SK-N-SH (cell line): ENCODE measurements at regions not wholly inside any gene's neighbourhood (a gene's known extent, or its start where the extent isn't known, plus 50 kb on each side); places are given as distances from the start of the nearest gene placed in this dataset.

Experiments
- CTCF ChIA-PET: fragments of 300-600, 350-600 bp; formaldehyde crosslinking; extraction: SDS; loops from one replicate; lab custom pipeline; 2021; lab: Yijun Ruan, JAX
- POLR2A ChIA-PET: fragments of 350-600 bp; sonication (Branson Sonifier 250); formaldehyde crosslinking; extraction: SDS; loops from one replicate; lab custom pipeline; 2020; ENCODE audit warnings: antibody characterized with exemption, inconsistent platforms; lab: Yijun Ruan, JAX
- DNase-seq: peaks from one replicate; pipeline ENCODE4 v3.0.0; 2012
- H2AFZ ChIP-seq: fragments of 200-600 bp; sonication (generic); 2 replicates; pipeline ENCODE4 v1.8.1; 2016; ENCODE audit warnings: antibody characterized with exemption, mild to moderate bottlenecking, low read depth
- H3F3A ChIP-seq: fragments of 200-600 bp; sonication (generic); replicated peaks from 2 replicates; pipeline ENCODE3; 2016; ENCODE audit warnings: antibody characterized with exemption, mild to moderate bottlenecking; ENCODE audit not compliant: insufficient read depth
- H3K27ac ChIP-seq, 2 experiments: fragments of 200-500 bp in 1 of 2; fragments of 200-600 bp in 1 of 2; sonication (Bioruptor generic) in 1 of 2; sonication (generic), shearing (Covaris generic) in 1 of 2; 2 replicates each; pipeline versions ENCODE4 v1.5.1 to v1.6.1; 2014 to 2016; ENCODE audit warnings: low read depth in 2 of 2, inconsistent platforms in 1 of 2, low read length in 1 of 2, mild to moderate bottlenecking in 1 of 2, mixed read lengths in 1 of 2
- H3K27me3 ChIP-seq: fragments of 200-600 bp; sonication (generic), shearing (Covaris generic); 2 replicates; pipeline ENCODE4 v1.6.1; 2016; ENCODE audit warnings: mixed run types; ENCODE audit not compliant: insufficient read depth
- H3K36me3 ChIP-seq, 2 experiments: fragments of 200-500 bp in 1 of 2; fragments of 200-600 bp in 1 of 2; sonication (Bioruptor generic) in 1 of 2; sonication (generic) in 1 of 2; replicated peaks in 1 of 2; 2 replicates each; pipeline versions ENCODE3 to v1.5.1; 2014 to 2016; ENCODE audit warnings: low read length in 1 of 2, mild to moderate bottlenecking in 1 of 2; ENCODE audit not compliant: insufficient read depth in 2 of 2, control insufficient read depth in 1 of 2
- H3K4me1 ChIP-seq, 2 experiments: fragments of 200-500 bp in 1 of 2; fragments of 200-600 bp in 1 of 2; sonication (Bioruptor generic) in 1 of 2; sonication (generic), shearing (Covaris generic) in 1 of 2; 2 replicates each; pipeline versions ENCODE4 v1.5.1 to v1.6.1; 2014 to 2016; ENCODE audit warnings: low read depth in 1 of 2, low read length in 1 of 2, mixed run types in 1 of 2; ENCODE audit not compliant: insufficient read depth in 2 of 2, control insufficient read depth in 1 of 2
- H3K4me2 ChIP-seq: fragments of 200-600 bp; sonication (generic), shearing (Covaris generic); 2 replicates; pipeline ENCODE4 v1.6.1; 2017; ENCODE audit warnings: mixed run types
- H3K4me3 ChIP-seq, 2 experiments: fragments of 200-500 bp in 1 of 2; fragments of 200-600 bp in 1 of 2; sonication (Bioruptor generic) in 1 of 2; sonication (generic), shearing (Covaris generic) in 1 of 2; 2 replicates each; pipeline versions ENCODE4 v1.5.1 to v1.8.1; 2014 to 2016; ENCODE audit warnings: low read depth in 2 of 2, inconsistent platforms in 1 of 2, low read length in 1 of 2, mild to moderate bottlenecking in 1 of 2, mixed read lengths in 1 of 2, moderate library complexity in 1 of 2
- H3K79me2 ChIP-seq: fragments of 200-600 bp; sonication (generic); 2 replicates; pipeline ENCODE4 v1.8.1; 2017; ENCODE audit warnings: mild to moderate bottlenecking; ENCODE audit not compliant: insufficient read depth
- H3K9ac ChIP-seq: fragments of 200-600 bp; sonication (generic); 2 replicates; pipeline ENCODE4 v1.6.1; 2017; ENCODE audit warnings: mixed run types
- H3K9me2 ChIP-seq: fragments of 200-600 bp; sonication (generic); 2 replicates; pipeline ENCODE4 v1.6.1; 2017; ENCODE audit warnings: mixed run types
- H3K9me3 ChIP-seq: fragments of 200-600 bp; sonication (generic); 2 replicates; pipeline ENCODE4 v1.6.1; 2017; ENCODE audit warnings: mixed run types, mild to moderate bottlenecking, moderate library complexity
- H4K20me1 ChIP-seq: fragments of 200-600 bp; sonication (generic); 2 replicates; pipeline ENCODE4 v1.6.1; 2017; ENCODE audit warnings: mild to moderate bottlenecking, mixed run types; ENCODE audit not compliant: insufficient read depth
- CHD2 ChIP-seq: fragments of 150-350 bp; IDR thresholded peaks from 2 replicates; pipeline ENCODE4 v1.6.1; 2018; ENCODE audit warnings: low read length; ENCODE audit not compliant: partially characterized antibody
- ELF1 ChIP-seq: IDR thresholded peaks from 2 replicates; pipeline ENCODE4 v1.4.0; 2012
- FOSL2 ChIP-seq: IDR thresholded peaks from 2 replicates; pipeline ENCODE4 v1.4.0; 2012; ENCODE audit warnings: low read depth, mild to moderate bottlenecking, moderate library complexity, borderline replicate concordance
- FOXJ3 ChIP-seq: sonication (generic); formaldehyde crosslinking; IDR thresholded peaks from 2 replicates; pipeline ENCODE4 v1.5.1; 2020; ENCODE audit warnings: mild to moderate bottlenecking, missing genetic modification reagents
- FOXM1 ChIP-seq: IDR thresholded peaks from 2 replicates; pipeline ENCODE4 v1.4.0; 2012; ENCODE audit warnings: low read depth, mild to moderate bottlenecking
- GATA2 ChIP-seq: sonication (generic); formaldehyde crosslinking; IDR thresholded peaks from 2 replicates; pipeline ENCODE4 v1.5.0; 2020; ENCODE audit warnings: mild to moderate bottlenecking, missing genetic modification reagents
- JUND ChIP-seq: IDR thresholded peaks from 2 replicates; pipeline ENCODE4 v1.4.0; 2012
- POLR2AphosphoS5 ChIP-seq: IDR thresholded peaks from 2 replicates; pipeline ENCODE4 v1.6.1; 2012; ENCODE audit warnings: low read depth, low read length
- RAD21 ChIP-seq: IDR thresholded peaks from 2 replicates; pipeline ENCODE4 v1.6.1; 2012; ENCODE audit warnings: mild to moderate bottlenecking, low read length
- RCOR1 ChIP-seq: fragments of 150-350 bp; IDR thresholded peaks from 2 replicates; pipeline ENCODE4 v1.6.1; 2017; ENCODE audit warnings: antibody characterized with exemption, low read length
- REST ChIP-seq: IDR thresholded peaks from 2 replicates; pipeline ENCODE4 v1.6.1; 2012; ENCODE audit warnings: mild to moderate bottlenecking, low read depth, low read length, moderate library complexity
- RFX5 ChIP-seq: IDR thresholded peaks from 2 replicates; pipeline ENCODE4 v1.6.1; 2012; ENCODE audit warnings: mild to moderate bottlenecking, improper control_type of control experiment, low read length
- RXRA ChIP-seq: IDR thresholded peaks from 2 replicates; pipeline ENCODE4 v1.4.0; 2012; ENCODE audit warnings: low read depth, mild to moderate bottlenecking, borderline replicate concordance
- SIN3A ChIP-seq: IDR thresholded peaks from 2 replicates; pipeline ENCODE4 v1.6.1; 2012; ENCODE audit warnings: low read depth, mild to moderate bottlenecking, low read length, moderate library complexity, borderline replicate concordance
- SMC3 ChIP-seq: IDR thresholded peaks from 2 replicates; pipeline ENCODE4 v1.6.1; 2012; ENCODE audit warnings: low read depth, low read length, improper control_type of control experiment
- TCF12 ChIP-seq: IDR thresholded peaks from 2 replicates; pipeline ENCODE4 v1.4.0; 2012
- TEAD4 ChIP-seq: IDR thresholded peaks from 2 replicates; pipeline ENCODE4 v1.4.0; 2012; ENCODE audit warnings: mild to moderate bottlenecking, borderline replicate concordance; ENCODE audit not compliant: insufficient read depth
- WGBS: methylation state at CpG from one replicate; pipeline ENCODE4 v1.1.6; 2017; ENCODE audit warnings: low lambda C conversion rate; 5-methylcytosine and 5-hydroxymethylcytosine counted together
- TF ChIP-seq, protein P1 (sequence below): IDR thresholded peaks from 2 replicates; pipeline ENCODE4 v1.4.0; 2012; ENCODE audit warnings: low read depth
- TF ChIP-seq, protein P2 (sequence below): fragments of 150-350 bp; IDR thresholded peaks from 2 replicates; pipeline ENCODE4 v1.6.1; 2017; ENCODE audit warnings: antibody characterized with exemption, low read length, low read depth, borderline replicate concordance
- TF ChIP-seq, protein P3 (sequence below): IDR thresholded peaks from 2 replicates; pipeline ENCODE4; 2012

GRCh38 chr17:79441356-79442160 lies 169.3 kb downstream of the RBFOX3 start:
- 45% methylated on average over 12 of the region's 15 CpGs for WGBS
- no peaks in the 10 kb centered on the region for H3K4me1 ChIP-seq
- no peaks in the 10 kb centered on the region for H3F3A ChIP-seq
- H3K9ac ChIP-seq: no peak overlapping the region
- no peak overlapping the region for H3K4me2 ChIP-seq
- H3K36me3 ChIP-seq: no peaks in the 10 kb centered on the region
- no peaks in the 10 kb centered on the region for H3K9me3 ChIP-seq
- POLR2A ChIA-PET: no interaction called here
- H2AFZ ChIP-seq: no peak overlapping the region
- DNase-seq: no peak
- H3K27me3 ChIP-seq: no peaks in the 10 kb centered on the region
- H3K4me3 ChIP-seq: no peak overlapping the region
- no peaks in the 10 kb centered on the region for H3K9me2 ChIP-seq
- CTCF ChIA-PET: interaction anchor here (1.4 kb wide), 1 partner anchor 8 kb away, joined by 4 read pairs; no protein-coding TSS in a partner anchor
- no peaks in the 10 kb centered on the region for H3K79me2 ChIP-seq
- no peak overlapping the region for H3K27ac ChIP-seq
- TF ChIP-seq GATA2 (CRISPR knock-in tag) (no peak), RXRA (no peak), POLR2AphosphoS5 (no peak), RFX5 (no peak), ELF1 (no peak), FOXM1 (no peak), RAD21 (no peak), FOXJ3 (CRISPR knock-in tag) (no peak), FOSL2 (no peak), TCF12 (no peak), TEAD4 (no peak)
- TF ChIP-seq, protein P1, sequence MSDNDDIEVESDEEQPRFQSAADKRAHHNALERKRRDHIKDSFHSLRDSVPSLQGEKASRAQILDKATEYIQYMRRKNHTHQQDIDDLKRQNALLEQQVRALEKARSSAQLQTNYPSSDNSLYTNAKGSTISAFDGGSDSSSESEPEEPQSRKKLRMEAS: no peak
- TF ChIP-seq, protein P2, sequence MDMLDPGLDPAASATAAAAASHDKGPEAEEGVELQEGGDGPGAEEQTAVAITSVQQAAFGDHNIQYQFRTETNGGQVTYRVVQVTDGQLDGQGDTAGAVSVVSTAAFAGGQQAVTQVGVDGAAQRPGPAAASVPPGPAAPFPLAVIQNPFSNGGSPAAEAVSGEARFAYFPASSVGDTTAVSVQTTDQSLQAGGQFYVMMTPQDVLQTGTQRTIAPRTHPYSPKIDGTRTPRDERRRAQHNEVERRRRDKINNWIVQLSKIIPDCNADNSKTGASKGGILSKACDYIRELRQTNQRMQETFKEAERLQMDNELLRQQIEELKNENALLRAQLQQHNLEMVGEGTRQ: no peak
- TF ChIP-seq, protein P3, sequence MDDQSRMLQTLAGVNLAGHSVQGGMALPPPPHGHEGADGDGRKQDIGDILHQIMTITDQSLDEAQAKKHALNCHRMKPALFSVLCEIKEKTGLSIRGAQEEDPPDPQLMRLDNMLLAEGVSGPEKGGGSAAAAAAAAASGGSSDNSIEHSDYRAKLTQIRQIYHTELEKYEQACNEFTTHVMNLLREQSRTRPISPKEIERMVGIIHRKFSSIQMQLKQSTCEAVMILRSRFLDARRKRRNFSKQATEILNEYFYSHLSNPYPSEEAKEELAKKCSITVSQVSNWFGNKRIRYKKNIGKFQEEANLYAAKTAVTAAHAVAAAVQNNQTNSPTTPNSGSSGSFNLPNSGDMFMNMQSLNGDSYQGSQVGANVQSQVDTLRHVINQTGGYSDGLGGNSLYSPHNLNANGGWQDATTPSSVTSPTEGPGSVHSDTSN: no peak
- TF ChIP-seq, all 33 proteins: peak for 0
- H4K20me1 ChIP-seq: no peaks in the 10 kb centered on the region

GRCh38 chr17:79440251-79440650 lies 170.6 kb downstream of the RBFOX3 start:
- Histone ChIP-seq H3K27me3 (no peaks in the 10 kb centered on the region), H3K9me3 (no peaks in the 10 kb centered on the region), H3K4me2 (no peak overlapping the region), H3K79me2 (no peaks in the 10 kb centered on the region), H3K36me3 (no peaks in the 10 kb centered on the region), H3K4me1 (no peaks in the 10 kb centered on the region), H4K20me1 (no peaks in the 10 kb centered on the region), H3K4me3 (no peak overlapping the region), H3K9me2 (no peaks in the 10 kb centered on the region), H3K9ac (no peak overlapping the region), H2AFZ (no peak overlapping the region), H3K27ac (no peak overlapping the region), H3F3A (no peaks in the 10 kb centered on the region)
- ChIA-PET POLR2A (interaction anchor here (0.6 kb wide), 1 partner anchor 61 kb away, joined by 3 read pairs; no protein-coding TSS in a partner anchor), CTCF (interaction anchor here (0.7 to 1.4 kb wide), 3 partner anchors 9 to 253 kb away, joined by 3 to 4 read pairs (median 3); no protein-coding TSS in a partner anchor)
- 57% methylated on average over 12 of the region's 14 CpGs for WGBS
- DNase-seq: no peak
- TF ChIP-seq RCOR1 (no peak), SIN3A (no peak), JUND (no peak), TCF12 (no peak), SMC3 (no peak), FOXJ3 (CRISPR knock-in tag) (no peak), CHD2 (no peak), ELF1 (no peak), REST (no peak), GATA2 (CRISPR knock-in tag) (no peak)
- TF ChIP-seq, protein P2: no peak
- TF ChIP-seq, protein P3: no peak
